K562 (cell line): ENCODE measurements at regions not wholly inside any gene's neighbourhood (a gene's known extent, or its start where the extent isn't known, plus 50 kb on each side); places are given as distances from the start of the nearest gene placed in this dataset.

ENCODE experiments used
- ATAC-seq: fragments of 200-7000 bp; cut with Tn5 transposase; 3 replicates; pipeline ENCODE4 v1.9.1; 2020; ENCODE audit warnings: moderate library complexity
- BruUV-seq: library from RNA; stranded (reverse); fragments of 400-500 nt; replicated peaks from 2 replicates; lab custom pipeline; 2021; lab: Mats Ljungman, UMichigan
- CTCF ChIA-PET: fragments of 300-600 bp; formaldehyde crosslinking; extraction: SDS; loops from one replicate; lab custom pipeline; 2021; ENCODE audit warnings: low intra/inter-chr PET ratio; lab: Yijun Ruan, JAX
- POLR2A ChIA-PET: fragments of 300-600, 350-650 bp; sonication (Branson Sonifier 250); formaldehyde crosslinking; extraction: SDS; loops from one replicate; lab custom pipeline; 2021; ENCODE audit warnings: antibody characterized with exemption, inconsistent platforms; lab: Yijun Ruan, JAX
- DNase-seq, 4 experiments: peaks; one replicate each; pipeline versions ENCODE4 v3.0.0 to v3.0.0-alpha.2; 2011 to 2018; ENCODE audit warnings: low spot score in 3 of 4, mixed read lengths in 3 of 4; ENCODE audit errors: extremely low read depth in 1 of 4
- FAIRE-seq: peaks from 2 replicates; lab custom pipeline; 2011; peaks lifted over from hg19 to GRCh38; lab: Jason Lieb, UNC
- H2AFZ ChIP-seq: 2 replicates; pipeline ENCODE4 v1.6.0; 2011; ENCODE audit warnings: low read depth, low read length, control low read depth, inconsistent platforms
- H3K27ac ChIP-seq: fragments of 200-600 bp; 3 replicates; pipeline ENCODE4 v1.8.0; 2011; ENCODE audit warnings: low read depth, mild to moderate bottlenecking, control low read depth, inconsistent platforms, low read length, moderate library complexity, mixed read lengths; ENCODE audit errors: extremely low read depth
- H3K27me3 ChIP-seq, 2 experiments: fragments of 300-600 bp in 1 of 2; 2 replicates in 1 of 2; 3 replicates in 1 of 2; pipeline versions ENCODE4 v1.6.0 to v1.8.0; 2011; ENCODE audit warnings: inconsistent platforms in 2 of 2, low read length in 2 of 2, mild to moderate bottlenecking in 1 of 2, mixed read lengths in 1 of 2, moderate library complexity in 1 of 2; ENCODE audit not compliant: control insufficient read depth in 2 of 2, insufficient read depth in 2 of 2
- H3K36me3 ChIP-seq: fragments of 300-600 bp; 3 replicates; pipeline ENCODE4 v1.8.0; 2011; ENCODE audit warnings: mild to moderate bottlenecking, low read length, inconsistent platforms; ENCODE audit not compliant: control insufficient read depth, insufficient read depth
- H3K4me1 ChIP-seq, 2 experiments: fragments of 200-600 bp in 1 of 2; replicated peaks in 1 of 2; 2 replicates in 1 of 2; 3 replicates in 1 of 2; pipeline versions ENCODE4 v1.5.1 to v1.8.0; 2011; ENCODE audit warnings: inconsistent platforms in 2 of 2, low read length in 2 of 2, mild to moderate bottlenecking in 1 of 2, mixed read lengths in 1 of 2, moderate library complexity in 1 of 2; ENCODE audit not compliant: control insufficient read depth in 2 of 2, insufficient read depth in 2 of 2
- H3K4me2 ChIP-seq: 2 replicates; pipeline ENCODE4 v1.6.1; 2011; ENCODE audit warnings: low read length, control low read depth, inconsistent platforms, mixed read lengths; ENCODE audit not compliant: insufficient read depth
- H3K4me3 ChIP-seq: fragments of 200-600 bp; sonication (generic), shearing (Covaris generic); 2 replicates; pipeline ENCODE4 v1.5.1; 2016; ENCODE audit warnings: control low read depth, inconsistent platforms
- H3K79me2 ChIP-seq: fragments of 200-600 bp; 3 replicates; pipeline ENCODE4 v1.8.0; 2011; ENCODE audit warnings: low read length, inconsistent platforms; ENCODE audit not compliant: control insufficient read depth, insufficient read depth
- H3K9ac ChIP-seq, 2 experiments: 2 replicates each; pipeline versions ENCODE4 v1.6.0 to v1.6.1; 2011; ENCODE audit warnings: low read depth in 2 of 2, low read length in 2 of 2, control low read depth in 1 of 2, inconsistent platforms in 1 of 2, mild to moderate bottlenecking in 1 of 2, mixed read lengths in 1 of 2; ENCODE audit not compliant: insufficient read depth in 1 of 2
- H3K9me1 ChIP-seq: one replicate; pipeline ENCODE4 v1.6.0; 2011; ENCODE audit warnings: inconsistent platforms, mild to moderate bottlenecking, low read length, moderate library complexity; ENCODE audit not compliant: control insufficient read depth, insufficient read depth
- H3K9me3 ChIP-seq: replicated peaks from 2 replicates; pipeline ENCODE4 v1.5.1; 2011; ENCODE audit warnings: low read depth, low read length, inconsistent platforms; ENCODE audit not compliant: control insufficient read depth, insufficient read depth
- H4K20me1 ChIP-seq: replicated peaks from 2 replicates; pipeline ENCODE4 v1.6.1; 2011; ENCODE audit warnings: low read length, inconsistent platforms, mixed read lengths; ENCODE audit not compliant: control insufficient read depth, insufficient read depth
- BMI1 ChIP-seq: fragments of 150-350 bp; IDR thresholded peaks from 2 replicates; pipeline ENCODE4 v1.6.1; 2014; ENCODE audit warnings: low read length
- BRD4 ChIP-seq: fragments of 200-600 bp; sonication (generic); IDR thresholded peaks from 2 replicates; pipeline ENCODE4 v1.6.1; 2017; ENCODE audit warnings: inconsistent platforms
- CLOCK ChIP-seq: fragments of 250-450 bp; sonication (Bioruptor Pico); IDR thresholded peaks from 2 replicates; pipeline ENCODE4 v1.4.0; 2020; ENCODE audit warnings: mild to moderate bottlenecking, moderate library complexity, borderline replicate concordance
- ESRRA ChIP-seq: fragments of 450-650 bp; IDR thresholded peaks from 2 replicates; pipeline ENCODE4 v1.6.1; 2014; ENCODE audit warnings: low read depth, mild to moderate bottlenecking, moderate library complexity, borderline replicate concordance
- HDAC6 ChIP-seq: IDR thresholded peaks from 2 replicates; pipeline ENCODE4 v1.6.1; 2012; ENCODE audit warnings: low read depth, mild to moderate bottlenecking, control low read depth, inconsistent platforms, low read length, moderate library complexity
- KLF10 ChIP-seq: fragments of 250-450 bp; sonication (Bioruptor Pico); IDR thresholded peaks from 2 replicates; pipeline ENCODE4 v1.6.1; 2021; ENCODE audit warnings: matching md5 sums
- MTF1 ChIP-seq: fragments of 250-450 bp; sonication (Bioruptor Pico); IDR thresholded peaks from 2 replicates; pipeline ENCODE4 v1.9.0; 2021; ENCODE audit warnings: moderate library complexity, mild to moderate bottlenecking, inconsistent platforms, borderline replicate concordance
- RFX7 ChIP-seq: fragments of 250-450 bp; sonication (Bioruptor Pico); IDR thresholded peaks from 2 replicates; pipeline ENCODE4 v1.5.1; 2021; ENCODE audit warnings: mild to moderate bottlenecking
- SLC30A9 ChIP-seq: fragments of 250-450 bp; sonication (Bioruptor Pico); IDR thresholded peaks from 2 replicates; pipeline ENCODE4 v1.8.0; 2022; ENCODE audit warnings: mild to moderate bottlenecking, moderate library complexity
- TAF7 ChIP-seq: fragments of 450-650 bp; IDR thresholded peaks from 2 replicates; pipeline ENCODE4 v1.6.1; 2016; ENCODE audit warnings: missing genetic modification characterization, missing compliant biosample characterization
- ZBTB12 ChIP-seq: fragments of 250-450 bp; sonication (Bioruptor Pico); IDR thresholded peaks from 2 replicates; pipeline ENCODE4 v1.4.0; 2020
- ZNF263 ChIP-seq: sonication (generic); formaldehyde crosslinking; IDR thresholded peaks from 2 replicates; pipeline ENCODE4 v1.8.0; 2022; ENCODE audit warnings: mild to moderate bottlenecking, missing genetic modification reagents, borderline replicate concordance
- ZNF76 ChIP-seq: fragments of 250-450 bp; sonication (Bioruptor Pico); IDR thresholded peaks from 2 replicates; pipeline ENCODE4 v1.4.0; 2020; ENCODE audit warnings: mild to moderate bottlenecking, moderate library complexity, borderline replicate concordance
- WGBS: fragments of 100-300 bp; shearing (Covaris generic); methylation state at CpG from one replicate; pipeline ENCODE4 v1.1.6; 2016; ENCODE audit warnings: low coverage, mixed read lengths; ENCODE audit not compliant: insufficient coverage; ENCODE audit errors: missing lambda C conversion rate; 5-methylcytosine and 5-hydroxymethylcytosine counted together
- in situ Hi-C: fragments of 300-500 bp; cut with MboI; formaldehyde crosslinking; loops from 4 replicates; pipeline ENCODE4 v1.15.0; 2018; ENCODE audit warnings: inconsistent platforms, mixed read lengths
- intact Hi-C: fragments of 100-400 bp; cut with micrococcal nuclease; formaldehyde crosslinking; loops from 2 replicates; pipeline ENCODE4 v1.14.2; 2022
- TF ChIP-seq, protein P1 (sequence below): fragments of 250-450 bp; sonication (Bioruptor Pico); IDR thresholded peaks from 2 replicates; pipeline ENCODE4 v1.8.0; 2022; ENCODE audit warnings: inconsistent platforms
- TF ChIP-seq, protein P2 (sequence below), 2 experiments: IDR thresholded peaks; 2 replicates each; pipeline ENCODE4 v1.6.1; 2012; ENCODE audit warnings: improper control_type of control experiment in 2 of 2, low read depth in 2 of 2, low read length in 2 of 2, borderline replicate concordance in 1 of 2

DNA sequence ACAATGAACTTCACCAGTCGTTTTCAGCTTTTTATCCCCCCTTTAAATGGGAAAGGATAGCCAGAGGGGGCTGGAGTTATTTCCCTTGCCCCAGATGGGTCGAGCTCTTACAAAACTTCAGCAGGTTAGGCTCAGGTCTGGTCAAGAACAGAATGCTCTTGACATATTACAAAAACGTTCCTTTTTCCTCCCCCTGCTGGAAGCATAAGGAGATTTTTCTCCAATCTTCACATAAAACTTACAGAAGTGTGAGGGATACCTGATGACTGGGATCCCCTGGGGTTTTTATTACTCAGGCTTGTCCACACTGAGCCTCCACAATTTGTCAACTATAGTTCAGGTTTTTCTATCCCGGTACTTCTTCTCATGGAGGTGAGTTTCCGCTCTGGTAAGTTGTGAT lies 60.8 kb downstream of the CSF2 start:
- peaks cover 6% of the 10 kb centered on the region; the same call in 1 of the 3 replicates for H3K36me3 ChIP-seq
- no peaks in the 10 kb centered on the region for H3K9me1 ChIP-seq
- H3K4me3 ChIP-seq = no peak overlapping the region
- no peak overlapping the region for H2AFZ ChIP-seq
- intact Hi-C loops = no loop called here
- no peaks in the 10 kb centered on the region for H3K79me2 ChIP-seq
- H4K20me1 ChIP-seq = no peaks in the 10 kb centered on the region
- BruUV-seq = no TSS peak
- DNase-seq = no peak
- no peak overlapping the region for H3K27ac ChIP-seq
- 52% methylated on average over 5 of the region's 5 CpGs for WGBS
- peak; percentile 69 for FAIRE-seq
- peaks cover 10% of the 10 kb centered on the region for H3K9me3 ChIP-seq
- POLR2A ChIA-PET = no interaction called here
- H3K27me3 ChIP-seq = no peaks in the 10 kb centered on the region
- no peak overlapping the region for H3K9ac ChIP-seq
- CTCF ChIA-PET = no interaction called here
- in situ Hi-C loops = no loop called here
- no peak overlapping the region for H3K4me2 ChIP-seq
- no peak for TF ChIP-seq BMI1
- no peak for TF ChIP-seq KLF10
- no peak for TF ChIP-seq MTF1 (CRISPR knock-in tag)
- TF ChIP-seq ZBTB12 (CRISPR knock-in tag) = no peak
- TF ChIP-seq, protein P1, sequence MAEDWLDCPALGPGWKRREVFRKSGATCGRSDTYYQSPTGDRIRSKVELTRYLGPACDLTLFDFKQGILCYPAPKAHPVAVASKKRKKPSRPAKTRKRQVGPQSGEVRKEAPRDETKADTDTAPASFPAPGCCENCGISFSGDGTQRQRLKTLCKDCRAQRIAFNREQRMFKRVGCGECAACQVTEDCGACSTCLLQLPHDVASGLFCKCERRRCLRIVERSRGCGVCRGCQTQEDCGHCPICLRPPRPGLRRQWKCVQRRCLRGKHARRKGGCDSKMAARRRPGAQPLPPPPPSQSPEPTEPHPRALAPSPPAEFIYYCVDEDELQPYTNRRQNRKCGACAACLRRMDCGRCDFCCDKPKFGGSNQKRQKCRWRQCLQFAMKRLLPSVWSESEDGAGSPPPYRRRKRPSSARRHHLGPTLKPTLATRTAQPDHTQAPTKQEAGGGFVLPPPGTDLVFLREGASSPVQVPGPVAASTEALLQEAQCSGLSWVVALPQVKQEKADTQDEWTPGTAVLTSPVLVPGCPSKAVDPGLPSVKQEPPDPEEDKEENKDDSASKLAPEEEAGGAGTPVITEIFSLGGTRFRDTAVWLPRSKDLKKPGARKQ (CRISPR knock-in tag) = no peak
- TF ChIP-seq, protein P2, sequence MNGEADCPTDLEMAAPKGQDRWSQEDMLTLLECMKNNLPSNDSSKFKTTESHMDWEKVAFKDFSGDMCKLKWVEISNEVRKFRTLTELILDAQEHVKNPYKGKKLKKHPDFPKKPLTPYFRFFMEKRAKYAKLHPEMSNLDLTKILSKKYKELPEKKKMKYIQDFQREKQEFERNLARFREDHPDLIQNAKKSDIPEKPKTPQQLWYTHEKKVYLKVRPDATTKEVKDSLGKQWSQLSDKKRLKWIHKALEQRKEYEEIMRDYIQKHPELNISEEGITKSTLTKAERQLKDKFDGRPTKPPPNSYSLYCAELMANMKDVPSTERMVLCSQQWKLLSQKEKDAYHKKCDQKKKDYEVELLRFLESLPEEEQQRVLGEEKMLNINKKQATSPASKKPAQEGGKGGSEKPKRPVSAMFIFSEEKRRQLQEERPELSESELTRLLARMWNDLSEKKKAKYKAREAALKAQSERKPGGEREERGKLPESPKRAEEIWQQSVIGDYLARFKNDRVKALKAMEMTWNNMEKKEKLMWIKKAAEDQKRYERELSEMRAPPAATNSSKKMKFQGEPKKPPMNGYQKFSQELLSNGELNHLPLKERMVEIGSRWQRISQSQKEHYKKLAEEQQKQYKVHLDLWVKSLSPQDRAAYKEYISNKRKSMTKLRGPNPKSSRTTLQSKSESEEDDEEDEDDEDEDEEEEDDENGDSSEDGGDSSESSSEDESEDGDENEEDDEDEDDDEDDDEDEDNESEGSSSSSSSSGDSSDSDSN (IDR thresholded peaks at IDR 0.05; ENCODE audit: borderline replicate concordance in 1 of 2, low read depth in 2 of 2, low read length in 2 of 2) = no peak
- no peak for TF ChIP-seq HDAC6
- no peak for TF ChIP-seq TAF7 (tag)
- no peak for TF ChIP-seq ZNF76
- TF ChIP-seq CLOCK = no peak
- no peak for TF ChIP-seq ESRRA
- TF ChIP-seq ZNF263 (CRISPR knock-in tag) = no peak
- TF ChIP-seq SLC30A9 (CRISPR knock-in tag) = no peak
- TF ChIP-seq BRD4 = no peak
- no peak for TF ChIP-seq RFX7
- TF ChIP-seq, all 486 proteins: peak for 0
- no peaks in the 10 kb centered on the region for H3K4me1 ChIP-seq
- no peak for ATAC-seq
